ENCODE measurements at regions not wholly inside any gene's neighbourhood (a gene's known extent, or its start where the extent isn't known, plus 50 kb on each side); places are given as distances from the start of the nearest gene placed in this dataset.
"Not testable (repeated sequence)": the region's sequence is repeated elsewhere in the genome, so short reads cannot be mapped to it uniquely, and the experiment has no call there.

GRCh38 chr18:4758980-4759379 is 303.9 kb upstream of the DLGAP1 start:
- no peak for DNase-seq

- no peak for DNase-seq
Observed at GRCh38 chr18:4755848-4756247, 300.7 kb upstream of the DLGAP1 start.

GRCh38 chr18:4753151-4753550 is 298.0 kb upstream of the DLGAP1 start:
- DNase-seq = not testable (repeated sequence)

- DNase-seq = no peak
Observed at GRCh38 chr18:4751523-4751922, 296.4 kb upstream of the DLGAP1 start.

GRCh38 chr18:4750393-4751346 is 295.6 kb upstream of the DLGAP1 start:
- no peak for DNase-seq

GRCh38 chr18:4748975-4749374 is 293.9 kb upstream of the DLGAP1 start:
- DNase-seq = no peak

GRCh38 chr18:4734903-4735302 is 279.8 kb upstream of the DLGAP1 start:
- no peak for DNase-seq

- no peak for DNase-seq
Observed at GRCh38 chr18:4734021-4734420, 278.9 kb upstream of the DLGAP1 start.

- no peak for DNase-seq
Observed at GRCh38 chr18:4721545-4721944, 266.4 kb upstream of the DLGAP1 start.

GRCh38 chr18:4720518-4720917 is 265.4 kb upstream of the DLGAP1 start:
- no peak for DNase-seq

- no peak for DNase-seq
Observed at GRCh38 chr18:4705894-4706293, 250.8 kb upstream of the DLGAP1 start.

GRCh38 chr18:4704781-4705180 is 249.7 kb upstream of the DLGAP1 start:
- DNase-seq = no peak

- no peak for DNase-seq
Observed at GRCh38 chr18:4691836-4692235, 236.7 kb upstream of the DLGAP1 start.

GRCh38 chr18:4678685-4679084 is 223.6 kb upstream of the DLGAP1 start:
- not testable (repeated sequence) for DNase-seq

GRCh38 chr18:4677006-4677405 is 221.9 kb upstream of the DLGAP1 start:
- no peak for DNase-seq

GRCh38 chr18:4672162-4672561 is 217.1 kb upstream of the DLGAP1 start:
- no peak for DNase-seq

GRCh38 chr18:4658804-4659203 is 203.7 kb upstream of the DLGAP1 start:
- DNase-seq = no peak

GRCh38 chr18:4653418-4653817 is 198.3 kb upstream of the DLGAP1 start:
- no peak for DNase-seq

- no peak for DNase-seq
Observed at GRCh38 chr18:4641771-4642368, 186.8 kb upstream of the DLGAP1 start.

GRCh38 chr18:4640349-4641012 is 185.4 kb upstream of the DLGAP1 start:
- no peak for DNase-seq

- no peak for DNase-seq
Observed at GRCh38 chr18:4639628-4640310, 184.7 kb upstream of the DLGAP1 start.

- DNase-seq = no peak
Observed at GRCh38 chr18:4638680-4639079, 183.6 kb upstream of the DLGAP1 start.

- DNase-seq = no peak
Observed at GRCh38 chr18:4637876-4638275, 182.8 kb upstream of the DLGAP1 start.
